OCI-LY1 (cell line): ENCODE measurements at regions not wholly inside any gene's neighbourhood (a gene's known extent, or its start where the extent isn't known, plus 50 kb on each side); places are given as distances from the start of the nearest gene placed in this dataset.

ENCODE experiments used
- H2AFZ ChIP-seq: fragments of 200-600 bp; sonication (generic), shearing (Covaris generic); 2 replicates; pipeline ENCODE4 v1.6.0; 2014; ENCODE audit warnings: antibody characterized with exemption, mild to moderate bottlenecking, low read length
- H3F3A ChIP-seq: fragments of 200-600 bp; sonication (generic), shearing (Covaris generic); 2 replicates; pipeline ENCODE4 v1.6.0; 2014; ENCODE audit warnings: mild to moderate bottlenecking, antibody characterized with exemption, low read length, moderate library complexity; ENCODE audit not compliant: insufficient read depth
- H3K27ac ChIP-seq: fragments of 200-600 bp; sonication (generic); 2 replicates; pipeline ENCODE4 v1.5.1; 2014; ENCODE audit warnings: low read length, mixed run types, mild to moderate bottlenecking, low read depth; ENCODE audit not compliant: poor library complexity, severe bottlenecking
- H3K27me3 ChIP-seq: fragments of 200-600 bp; sonication (generic); 2 replicates; pipeline ENCODE4 v1.6.0; 2014; ENCODE audit warnings: antibody characterized with exemption, mild to moderate bottlenecking, low read length, moderate library complexity; ENCODE audit not compliant: insufficient read depth
- H3K36me3 ChIP-seq: fragments of 200-600 bp; sonication (generic); 2 replicates; pipeline ENCODE4 v1.6.1; 2014; ENCODE audit warnings: mild to moderate bottlenecking, antibody characterized with exemption, low read length, moderate library complexity, mixed read lengths; ENCODE audit not compliant: insufficient read depth
- H3K4me1 ChIP-seq: fragments of 200-600 bp; sonication (generic); 2 replicates; pipeline ENCODE4 v1.5.1; 2014; ENCODE audit warnings: mild to moderate bottlenecking, low read length, moderate library complexity; ENCODE audit not compliant: insufficient read depth, severe bottlenecking
- H3K4me2 ChIP-seq: fragments of 200-600 bp; sonication (generic), shearing (Covaris generic); 2 replicates; pipeline ENCODE4 v1.6.1; 2014; ENCODE audit warnings: low read length
- H3K4me3 ChIP-seq: fragments of 200-600 bp; sonication (generic); 2 replicates; pipeline ENCODE4 v1.5.1; 2014; ENCODE audit warnings: low read length, low read depth, mild to moderate bottlenecking, mixed read lengths; ENCODE audit not compliant: poor library complexity, severe bottlenecking
- H3K79me2 ChIP-seq: fragments of 200-600 bp; shearing (Covaris generic); 2 replicates; pipeline ENCODE4 v1.6.1; 2016; ENCODE audit warnings: mixed run types, low read length, mixed read lengths; ENCODE audit not compliant: insufficient read depth
- H3K9ac ChIP-seq: fragments of 200-600 bp; sonication (generic), shearing (Covaris generic); 2 replicates; pipeline ENCODE4 v1.6.1; 2014; ENCODE audit warnings: mild to moderate bottlenecking, low read length, mixed read lengths
- H3K9me2 ChIP-seq: fragments of 200-600 bp; sonication (generic), shearing (Covaris generic); 2 replicates; pipeline ENCODE4 v1.6.1; 2014; ENCODE audit warnings: low read depth, mild to moderate bottlenecking, low read length, mixed read lengths
- H3K9me3 ChIP-seq: fragments of 200-600 bp; shearing (Covaris generic); 2 replicates; pipeline ENCODE4 v1.6.1; 2014; ENCODE audit warnings: low read length, mixed read lengths
- H4K20me1 ChIP-seq: fragments of 200-600 bp; sonication (generic), shearing (Covaris generic); 2 replicates; pipeline ENCODE4 v1.6.0; 2016; ENCODE audit warnings: mild to moderate bottlenecking, low read length; ENCODE audit not compliant: insufficient read depth
- EZH2 ChIP-seq: fragments of 200-600 bp; sonication (generic), shearing (Covaris generic); IDR thresholded peaks from 2 replicates; pipeline ENCODE4 v1.8.0; 2017; ENCODE audit warnings: borderline replicate concordance, mixed run types, mild to moderate bottlenecking, antibody characterized with exemption, low read length, moderate library complexity, mixed read lengths
- TF ChIP-seq, protein P1 (sequence below): fragments of 200-600 bp; sonication (generic), shearing (Covaris generic); IDR thresholded peaks from 2 replicates; pipeline ENCODE4 v1.5.1; 2017; ENCODE audit warnings: mild to moderate bottlenecking, antibody characterized with exemption, low read length, moderate library complexity, mixed read lengths

DNA sequence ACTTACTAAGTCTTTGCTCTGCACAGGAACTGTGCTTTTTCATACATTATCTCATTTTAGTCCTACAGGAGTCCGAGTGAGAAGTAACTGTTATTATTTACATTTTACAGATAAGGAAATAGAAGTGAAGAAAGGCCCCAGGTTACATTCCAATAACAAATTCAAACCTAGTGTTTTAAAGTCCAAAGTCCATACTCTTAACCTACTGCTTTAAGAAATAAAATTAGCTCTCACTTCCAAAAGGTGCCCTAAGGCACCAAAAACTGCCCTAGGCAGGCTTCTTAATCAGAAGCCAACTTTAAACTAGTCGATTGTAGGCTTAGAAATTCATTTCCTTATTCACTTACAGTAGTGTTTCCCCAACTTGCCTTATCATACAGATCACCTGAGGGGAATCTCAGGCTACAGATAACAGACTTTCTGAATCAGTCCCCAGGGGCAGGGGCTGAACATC lies 555.9 kb downstream of the DIAPH3 start:
- Histone ChIP-seq H3K9me2 (no peaks in the 10 kb centered on the region), H3K9ac (no peak overlapping the region), H3K27ac (no peak overlapping the region), H3F3A (no peaks in the 10 kb centered on the region), H4K20me1 (no peaks in the 10 kb centered on the region), H3K79me2 (no peaks in the 10 kb centered on the region), H3K4me2 (no peak overlapping the region), H3K27me3 (no peaks in the 10 kb centered on the region), H3K4me1 (no peaks in the 10 kb centered on the region), H3K36me3 (no peaks in the 10 kb centered on the region), H3K4me3 (no peak overlapping the region), H3K9me3 (no peaks in the 10 kb centered on the region), H2AFZ (no peak overlapping the region)
- TF ChIP-seq EZH2 = no peak
- TF ChIP-seq, protein P1, sequence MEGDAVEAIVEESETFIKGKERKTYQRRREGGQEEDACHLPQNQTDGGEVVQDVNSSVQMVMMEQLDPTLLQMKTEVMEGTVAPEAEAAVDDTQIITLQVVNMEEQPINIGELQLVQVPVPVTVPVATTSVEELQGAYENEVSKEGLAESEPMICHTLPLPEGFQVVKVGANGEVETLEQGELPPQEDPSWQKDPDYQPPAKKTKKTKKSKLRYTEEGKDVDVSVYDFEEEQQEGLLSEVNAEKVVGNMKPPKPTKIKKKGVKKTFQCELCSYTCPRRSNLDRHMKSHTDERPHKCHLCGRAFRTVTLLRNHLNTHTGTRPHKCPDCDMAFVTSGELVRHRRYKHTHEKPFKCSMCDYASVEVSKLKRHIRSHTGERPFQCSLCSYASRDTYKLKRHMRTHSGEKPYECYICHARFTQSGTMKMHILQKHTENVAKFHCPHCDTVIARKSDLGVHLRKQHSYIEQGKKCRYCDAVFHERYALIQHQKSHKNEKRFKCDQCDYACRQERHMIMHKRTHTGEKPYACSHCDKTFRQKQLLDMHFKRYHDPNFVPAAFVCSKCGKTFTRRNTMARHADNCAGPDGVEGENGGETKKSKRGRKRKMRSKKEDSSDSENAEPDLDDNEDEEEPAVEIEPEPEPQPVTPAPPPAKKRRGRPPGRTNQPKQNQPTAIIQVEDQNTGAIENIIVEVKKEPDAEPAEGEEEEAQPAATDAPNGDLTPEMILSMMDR = no peak

DNA sequence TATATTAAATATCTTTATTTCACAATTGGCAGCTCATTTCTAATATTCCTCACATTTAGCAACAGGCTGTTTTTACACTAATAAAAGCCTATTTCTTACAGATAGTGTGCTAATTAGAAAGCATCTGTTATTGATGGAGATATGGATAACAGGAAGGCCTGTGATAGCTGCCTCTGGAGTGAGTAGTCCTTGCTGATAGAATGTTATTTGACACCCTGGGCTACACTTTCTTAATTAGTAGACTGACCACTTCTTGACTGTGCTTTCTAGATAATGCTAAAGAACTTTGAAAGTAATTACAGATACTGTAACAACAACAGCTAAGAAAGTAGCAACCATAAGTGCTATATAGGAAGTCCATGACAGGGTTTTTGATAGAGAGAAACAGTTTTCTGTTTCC lies 554.3 kb downstream of the DIAPH3 start:
- Histone ChIP-seq H3K79me2 (no peaks in the 10 kb centered on the region), H3K9me3 (no peaks in the 10 kb centered on the region), H3K27me3 (no peaks in the 10 kb centered on the region), H3K4me1 (no peaks in the 10 kb centered on the region), H2AFZ (no peak overlapping the region), H3F3A (no peaks in the 10 kb centered on the region), H4K20me1 (no peaks in the 10 kb centered on the region), H3K4me2 (no peak overlapping the region), H3K4me3 (no peak overlapping the region), H3K9me2 (no peaks in the 10 kb centered on the region), H3K9ac (no peak overlapping the region), H3K36me3 (no peaks in the 10 kb centered on the region), H3K27ac (no peak overlapping the region)
- TF ChIP-seq, protein P1 = no peak
- no peak for TF ChIP-seq EZH2
